ENCODE measurements at regions not wholly inside any gene's neighbourhood (a gene's known extent, or its start where the extent isn't known, plus 50 kb on each side); places are given as distances from the start of the nearest gene placed in this dataset.
A peak's percentile ranks its signal among the peaks of the same experiment; 100 is the strongest.

GRCh38 chr10:125231116-125231812, 70.9 kb upstream of the CTBP2 start:
- H3K4me3 ChIP-seq (ENCODE audit: low read depth in 2 of 2, low read length in 1 of 2): peak overlapping the region in 1 of 2 experiments; percentile 37; a peak in 2 of 4 replicates
- POLR2A ChIA-PET: no interaction called here
- DNase-seq: peak; percentile 41

More at GRCh38 chr10:125231116-125231812, 70.9 kb upstream of the CTBP2 start:
- H3K36me3 ChIP-seq (replicated peaks in 1 of 2; ENCODE audit: control insufficient read depth in 1 of 2, insufficient read depth in 2 of 2, low read length in 1 of 2): no peaks in the 10 kb centered on the region
- TF ChIP-seq, protein P1, sequence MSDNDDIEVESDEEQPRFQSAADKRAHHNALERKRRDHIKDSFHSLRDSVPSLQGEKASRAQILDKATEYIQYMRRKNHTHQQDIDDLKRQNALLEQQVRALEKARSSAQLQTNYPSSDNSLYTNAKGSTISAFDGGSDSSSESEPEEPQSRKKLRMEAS (IDR thresholded peaks at IDR 0.05; ENCODE audit: low read depth): peak; percentile 57
- TF ChIP-seq FOSL2 (IDR thresholded peaks at IDR 0.05; ENCODE audit: borderline replicate concordance, low read depth) (peak; percentile 98), ELF1 (IDR thresholded peaks at IDR 0.05) (0 out of 2 replicates have a peak, but pooled peaks have one; percentile 41), TCF12 (IDR thresholded peaks at IDR 0.05) (peak; percentile 70), FOXJ3 (CRISPR knock-in tag; IDR thresholded peaks at IDR 0.05) (no peak), TEAD4 (IDR thresholded peaks at IDR 0.05; ENCODE audit: borderline replicate concordance, insufficient read depth) (peak; percentile 92), PBX3 (IDR thresholded peaks at IDR 0.05) (peak; percentile 61), USF2 (IDR thresholded peaks at IDR 0.05; ENCODE audit: borderline replicate concordance, low read depth, low read length) (no peak), JUND (IDR thresholded peaks at IDR 0.05) (peak; percentile 91), EP300 (IDR thresholded peaks at IDR 0.05; ENCODE audit: borderline replicate concordance in 1 of 2, low read depth in 1 of 2, low read length in 1 of 2) (peak in 1 of 2 experiments; percentile 38; a peak in 1 of 4 replicates), NFIC (IDR thresholded peaks at IDR 0.05; ENCODE audit: borderline replicate concordance) (peak; percentile 25; the same call in 1 of the 2 replicates), ZBTB33 (IDR thresholded peaks at IDR 0.05; ENCODE audit: borderline replicate concordance, low read depth) (no peak), POLR2AphosphoS5 (IDR thresholded peaks at IDR 0.05; ENCODE audit: low read depth, low read length) (peak; percentile 51; the same call in 1 of the 2 replicates)
- H3K27me3 ChIP-seq (ENCODE audit: insufficient read depth): no peaks in the 10 kb centered on the region
- H3K27ac ChIP-seq (ENCODE audit: low read depth in 2 of 2, low read length in 1 of 2): peak overlapping the region in 1 of 2 experiments; percentile 63; a peak in 2 of 4 replicates
- CTCF ChIA-PET: interaction anchor here (0.8 kb wide), 1 partner anchor 112 kb away, joined by 3 read pairs; no protein-coding TSS in a partner anchor
- H3K4me1 ChIP-seq (ENCODE audit: control insufficient read depth in 1 of 2, insufficient read depth in 2 of 2, low read depth in 1 of 2, low read length in 1 of 2): peaks cover 0 to 10% of the 10 kb centered on the region in 2 experiments; a peak in 2 of 4 replicates
- 43% methylated on average over 12 of the region's 13 CpGs for WGBS (ENCODE audit: low lambda C conversion rate)
- no peaks in the 10 kb centered on the region for H3K9me3 ChIP-seq
- H4K20me1 ChIP-seq (ENCODE audit: insufficient read depth): no peaks in the 10 kb centered on the region
- H3F3A ChIP-seq (replicated peaks; ENCODE audit: insufficient read depth): no peaks in the 10 kb centered on the region
- H3K79me2 ChIP-seq (ENCODE audit: insufficient read depth): no peaks in the 10 kb centered on the region
- peak overlapping the region; percentile 66 for H3K4me2 ChIP-seq
- 0 out of 2 replicates have a peak overlapping the region, but pooled peaks have one; percentile 33 for H3K9ac ChIP-seq
- H3K9me2 ChIP-seq: no peaks in the 10 kb centered on the region
- H2AFZ ChIP-seq (ENCODE audit: low read depth): peak overlapping the region; percentile 87

Measured in SK-N-SH (cell line).